Ascending aorta (tissue), 2 donors: ENCODE measurements at regions not wholly inside any gene's neighbourhood (a gene's known extent, or its start where the extent isn't known, plus 50 kb on each side); places are given as distances from the start of the nearest gene placed in this dataset.

Source experiments
- DNase-seq, 2 donors: peaks; one replicate each; pipeline ENCODE4 v3.0.0-alpha.2; 2019; ENCODE audit warnings: low spot score in 2 of 2
- H3K27ac ChIP-seq, 2 donors: fragments of 200-600 bp; sonication (generic); one replicate each; pipeline ENCODE4 v1.5.1; 2016 to 2017; ENCODE audit warnings: mild to moderate bottlenecking in 1 of 2
- H3K27me3 ChIP-seq: fragments of 200-600 bp; sonication (generic); one replicate; pipeline ENCODE4 v1.5.1; 2017
- H3K36me3 ChIP-seq, 2 donors: fragments of 200-600 bp; sonication (generic); one replicate each; pipeline ENCODE4 v1.5.1; 2016
- H3K4me1 ChIP-seq, 2 donors: fragments of 200-600 bp; sonication (generic); one replicate each; pipeline ENCODE4 v1.5.1; 2016 to 2017; ENCODE audit warnings: mild to moderate bottlenecking in 1 of 2
- H3K4me3 ChIP-seq, 2 donors: fragments of 200-600 bp; sonication (generic); one replicate each; pipeline ENCODE4 v1.5.1; 2016 to 2017; ENCODE audit warnings: mild to moderate bottlenecking in 1 of 2
- H3K9me3 ChIP-seq, 2 donors: fragments of 200-600 bp; sonication (generic); one replicate each; pipeline ENCODE4 v1.5.1; 2016
- intact Hi-C: fragments of 100-400 bp; cut with DNase I; formaldehyde crosslinking; loops from one replicate; pipeline ENCODE4 v1.15.1; 2023
- TF ChIP-seq, protein P1 (sequence below), 3 experiments: fragments of 200-600 bp in 2 of 3; fragments of 450-650 bp in 1 of 3; sonication (generic) in 2 of 3; IDR thresholded peaks; one replicate each; pipeline ENCODE4 v1.5.1; 2016 to 2019; ENCODE audit warnings: antibody characterized with exemption in 3 of 3, mild to moderate bottlenecking in 1 of 3, moderate library complexity in 1 of 3

DNA sequence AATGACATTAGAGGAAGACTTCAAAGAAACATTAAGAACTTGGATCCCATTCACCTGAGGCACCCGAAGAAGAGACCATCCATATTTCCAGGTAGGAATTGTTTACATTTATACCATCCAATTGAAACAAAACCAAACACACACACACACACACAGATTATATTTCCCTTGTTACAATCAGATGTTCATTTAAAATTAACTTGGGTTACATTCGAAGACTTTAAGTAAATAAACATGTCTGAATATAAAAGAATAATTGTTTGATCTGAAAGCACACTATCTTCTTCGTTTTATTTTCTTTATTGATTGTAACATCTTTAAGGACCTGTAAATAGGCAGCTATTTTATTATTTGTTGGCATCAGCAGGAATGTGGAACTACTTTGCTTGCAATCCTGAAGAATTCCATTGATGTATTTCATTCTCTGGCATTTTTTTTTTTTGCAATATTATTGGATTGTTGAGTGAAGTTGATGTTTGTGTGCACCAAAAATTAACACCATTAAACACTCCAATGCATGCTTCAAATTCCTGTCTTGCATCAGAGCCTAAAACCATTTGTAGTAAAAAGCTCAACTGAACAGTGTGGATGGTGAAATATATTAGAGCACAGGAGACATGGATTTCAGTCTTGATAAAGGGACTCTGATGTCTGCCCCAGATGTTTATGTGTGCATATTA, 85.3 kb upstream of the FRY start:
- Histone ChIP-seq H3K9me3 (no peaks in the 10 kb centered on the region), H3K27ac (no peak overlapping the region), H3K4me1 (peaks cover 0 to 4% of the 10 kb centered on the region in 2 donors), H3K4me3 (no peak overlapping the region), H3K27me3 (no peaks in the 10 kb centered on the region), H3K36me3 (peaks cover 4% of the 10 kb centered on the region in 2 donors)
- intact Hi-C loops = no loop called here
- DNase-seq = no peak
- TF ChIP-seq, protein P1, sequence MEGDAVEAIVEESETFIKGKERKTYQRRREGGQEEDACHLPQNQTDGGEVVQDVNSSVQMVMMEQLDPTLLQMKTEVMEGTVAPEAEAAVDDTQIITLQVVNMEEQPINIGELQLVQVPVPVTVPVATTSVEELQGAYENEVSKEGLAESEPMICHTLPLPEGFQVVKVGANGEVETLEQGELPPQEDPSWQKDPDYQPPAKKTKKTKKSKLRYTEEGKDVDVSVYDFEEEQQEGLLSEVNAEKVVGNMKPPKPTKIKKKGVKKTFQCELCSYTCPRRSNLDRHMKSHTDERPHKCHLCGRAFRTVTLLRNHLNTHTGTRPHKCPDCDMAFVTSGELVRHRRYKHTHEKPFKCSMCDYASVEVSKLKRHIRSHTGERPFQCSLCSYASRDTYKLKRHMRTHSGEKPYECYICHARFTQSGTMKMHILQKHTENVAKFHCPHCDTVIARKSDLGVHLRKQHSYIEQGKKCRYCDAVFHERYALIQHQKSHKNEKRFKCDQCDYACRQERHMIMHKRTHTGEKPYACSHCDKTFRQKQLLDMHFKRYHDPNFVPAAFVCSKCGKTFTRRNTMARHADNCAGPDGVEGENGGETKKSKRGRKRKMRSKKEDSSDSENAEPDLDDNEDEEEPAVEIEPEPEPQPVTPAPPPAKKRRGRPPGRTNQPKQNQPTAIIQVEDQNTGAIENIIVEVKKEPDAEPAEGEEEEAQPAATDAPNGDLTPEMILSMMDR (IDR thresholded peaks at IDR 0.05) = no peak

DNA sequence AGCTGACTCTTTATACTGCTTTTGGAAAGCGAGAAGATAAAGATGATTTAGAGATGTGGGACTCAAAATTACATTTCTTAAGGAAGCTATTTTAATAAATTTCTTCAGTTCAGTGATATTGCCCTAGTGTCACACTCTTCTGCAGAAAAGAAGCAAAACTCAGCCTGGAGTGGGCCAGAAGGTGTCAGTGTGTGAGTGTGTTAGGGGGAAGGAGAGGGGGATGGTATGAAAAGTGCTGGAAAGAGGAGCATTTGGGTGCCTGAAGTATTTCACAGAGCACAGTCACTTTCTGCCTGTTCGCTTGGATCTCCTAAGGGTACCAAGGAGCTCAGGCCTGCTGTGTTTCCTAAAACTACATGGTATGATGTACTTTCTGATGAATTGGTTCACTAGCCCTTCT, 84.5 kb upstream of the FRY start:
- Histone ChIP-seq H3K27ac (no peak overlapping the region), H3K4me1 (peaks cover 0 to 4% of the 10 kb centered on the region in 2 donors), H3K36me3 (peaks cover 4% of the 10 kb centered on the region in 2 donors), H3K27me3 (no peaks in the 10 kb centered on the region), H3K9me3 (no peaks in the 10 kb centered on the region), H3K4me3 (no peak overlapping the region)
- TF ChIP-seq, protein P1 (IDR thresholded peaks at IDR 0.05) = no peak
- intact Hi-C loops = no loop called here
- no peak for DNase-seq

DNA sequence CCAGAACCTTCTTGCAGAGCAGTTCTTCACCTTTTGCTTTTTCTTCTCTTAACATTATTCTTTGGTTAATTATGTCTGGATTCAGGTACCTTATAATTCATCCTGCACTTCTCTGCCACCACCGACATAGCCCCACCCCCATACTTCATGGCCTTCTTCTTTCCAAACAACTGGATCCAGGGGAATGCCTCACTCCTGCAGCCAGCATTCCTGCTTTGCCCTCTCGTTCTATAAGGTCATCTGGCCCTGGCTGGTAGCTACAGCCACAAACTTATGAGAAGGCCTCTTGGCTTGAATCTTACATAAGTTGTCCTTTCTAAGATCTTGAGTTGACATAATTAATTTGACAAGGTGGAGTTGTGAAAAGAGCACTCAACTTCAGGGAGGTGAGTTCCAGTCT, 84.1 kb upstream of the FRY start:
- H3K36me3 ChIP-seq = peaks cover 4 to 6% of the 10 kb centered on the region in 2 donors
- H3K4me1 ChIP-seq = peaks cover 0 to 4% of the 10 kb centered on the region in 2 donors
- no peak overlapping the region for H3K27ac ChIP-seq
- H3K9me3 ChIP-seq = no peaks in the 10 kb centered on the region
- intact Hi-C loops = no loop called here
- TF ChIP-seq, protein P1 (IDR thresholded peaks at IDR 0.05) = no peak
- H3K27me3 ChIP-seq = no peaks in the 10 kb centered on the region
- no peak for DNase-seq
- no peak overlapping the region for H3K4me3 ChIP-seq

DNA sequence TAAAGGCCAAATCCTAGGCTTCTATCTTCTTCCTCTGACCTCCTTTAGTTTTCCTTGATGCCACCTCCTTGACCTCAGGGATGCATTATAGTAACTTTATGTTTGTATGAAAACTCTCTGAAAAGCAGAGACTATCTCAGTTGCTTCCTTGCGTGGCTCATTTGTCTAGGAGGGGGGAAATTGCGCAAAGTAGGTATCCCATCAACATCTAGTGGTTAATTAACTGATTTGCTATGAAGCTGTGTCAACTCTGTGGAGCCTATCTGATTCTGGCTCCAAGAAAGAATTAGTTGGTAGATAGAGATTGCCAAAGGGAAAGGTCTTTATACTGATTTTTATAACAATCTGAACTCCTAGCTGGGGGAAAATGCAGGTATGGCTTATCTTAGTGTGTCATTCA, 82.1 kb upstream of the FRY start:
- H3K27me3 ChIP-seq = no peaks in the 10 kb centered on the region
- H3K27ac ChIP-seq = no peak overlapping the region
- intact Hi-C loops = no loop called here
- H3K36me3 ChIP-seq = peaks cover 4 to 12% of the 10 kb centered on the region in 2 donors
- H3K9me3 ChIP-seq = no peaks in the 10 kb centered on the region
- no peak for DNase-seq
- TF ChIP-seq, protein P1 (IDR thresholded peaks at IDR 0.05) = no peak
- peaks cover 0 to 4% of the 10 kb centered on the region in 2 donors for H3K4me1 ChIP-seq
- no peak overlapping the region for H3K4me3 ChIP-seq

DNA sequence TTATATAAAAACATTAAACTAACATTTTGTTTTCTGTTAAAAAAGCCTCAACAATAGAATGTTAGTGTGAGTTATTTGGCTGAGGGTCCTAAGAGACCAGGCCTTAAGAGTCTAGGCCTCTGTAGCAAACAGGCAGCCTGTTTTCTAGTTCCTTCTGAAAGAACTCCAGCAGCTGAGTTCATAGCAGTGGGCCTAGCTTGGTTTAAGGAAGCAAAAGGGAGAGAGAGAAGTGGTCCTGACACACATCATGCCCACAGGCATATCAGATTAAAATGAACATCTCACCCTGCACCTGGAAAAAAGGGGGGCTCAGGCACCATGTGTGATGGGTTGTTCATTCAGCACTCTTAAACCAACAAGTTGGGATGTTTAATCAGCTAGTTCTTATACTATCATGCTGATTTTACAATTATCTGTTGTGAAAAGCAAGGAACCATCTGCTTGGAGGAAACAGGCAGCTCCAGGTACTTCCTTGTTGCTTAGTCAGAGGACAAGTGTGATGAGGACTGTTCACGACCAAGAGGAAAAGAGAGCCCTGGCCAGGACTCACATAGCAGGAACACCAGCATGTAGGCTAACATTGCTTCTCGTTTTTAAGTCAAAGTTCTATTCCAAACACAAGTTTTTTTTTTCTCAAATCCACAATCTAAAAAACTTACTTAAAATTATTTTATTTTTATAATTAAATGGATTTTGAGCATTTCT, 81.3 kb upstream of the FRY start:
- Histone ChIP-seq H3K36me3 (peaks cover 4 to 12% of the 10 kb centered on the region in 2 donors), H3K27ac (peak overlapping the region in 1 of 2 donors; percentile 2), H3K9me3 (no peaks in the 10 kb centered on the region), H3K27me3 (no peaks in the 10 kb centered on the region), H3K4me3 (no peak overlapping the region), H3K4me1 (no peaks in the 10 kb centered on the region)
- intact Hi-C loops = no loop called here
- DNase-seq = no peak
- TF ChIP-seq, protein P1 (IDR thresholded peaks at IDR 0.05) = no peak
